NCI-H128 (cell line): ENCODE measurements at regions not wholly inside any gene's neighbourhood (a gene's known extent, or its start where the extent isn't known, plus 50 kb on each side); places are given as distances from the start of the nearest gene placed in this dataset.

Source experiments
- DNase-seq: peaks from one replicate; lab custom pipeline; 2025; ENCODE audit not compliant: unreplicated experiment; lab: John Stamatoyannopoulos, UW

DNA sequence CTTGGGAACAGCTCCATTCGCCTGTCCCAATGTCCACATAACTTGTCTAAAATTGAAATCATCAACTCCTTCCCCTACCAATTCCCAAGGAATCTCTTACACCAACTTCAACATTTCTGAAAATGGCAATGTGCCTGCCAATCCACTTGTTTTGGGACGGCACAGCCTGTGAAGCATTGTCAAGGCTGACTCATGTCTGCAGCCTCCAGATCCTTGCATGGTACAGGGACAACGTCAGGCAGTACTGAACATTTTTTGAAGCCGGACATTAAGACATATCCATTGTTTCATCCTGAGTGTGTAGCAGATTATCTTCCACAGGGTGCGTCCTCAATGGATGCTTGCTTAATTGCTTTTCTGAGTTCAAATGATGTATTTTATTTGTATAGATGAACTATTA, 794.1 kb downstream of the BCL11B start:
- no peak for DNase-seq

DNA sequence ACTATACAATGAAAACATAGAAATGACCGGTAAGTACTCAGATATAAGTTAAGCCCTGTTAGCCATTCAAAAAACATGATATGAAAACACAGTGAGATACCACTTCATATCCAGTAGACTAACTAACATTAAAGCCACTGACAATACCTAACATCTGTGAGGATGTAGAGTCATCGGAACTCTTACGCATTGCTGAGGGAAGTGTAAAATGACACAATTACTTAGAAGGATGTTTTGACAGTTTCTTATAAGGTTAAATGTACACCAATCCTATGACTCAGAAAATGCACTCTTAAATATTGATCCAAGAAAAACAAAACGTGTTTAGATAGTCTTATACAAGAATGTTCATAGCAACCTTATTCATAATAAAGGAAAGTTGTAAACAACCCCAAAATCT, 782.9 kb downstream of the BCL11B start:
- DNase-seq, result no peak

DNA sequence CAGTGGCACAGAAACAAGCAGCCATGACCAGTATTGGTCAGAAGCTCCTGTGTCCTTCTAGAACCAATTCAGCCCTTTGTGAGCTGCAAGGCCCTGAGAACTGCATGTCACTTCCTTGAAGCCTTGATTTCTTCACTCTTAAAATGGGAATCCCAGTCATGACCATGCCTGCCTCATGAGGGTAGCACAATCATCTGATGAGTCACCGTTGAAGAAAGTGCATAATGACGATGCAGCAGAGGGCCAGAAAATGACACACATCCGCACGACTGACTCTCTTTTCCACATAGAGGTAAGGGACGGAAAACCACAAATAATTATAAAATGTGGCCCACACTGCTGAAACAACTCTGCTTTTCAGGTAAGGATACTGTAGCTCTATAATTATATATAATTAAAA, 777.4 kb downstream of the BCL11B start:
- DNase-seq, result no peak

DNA sequence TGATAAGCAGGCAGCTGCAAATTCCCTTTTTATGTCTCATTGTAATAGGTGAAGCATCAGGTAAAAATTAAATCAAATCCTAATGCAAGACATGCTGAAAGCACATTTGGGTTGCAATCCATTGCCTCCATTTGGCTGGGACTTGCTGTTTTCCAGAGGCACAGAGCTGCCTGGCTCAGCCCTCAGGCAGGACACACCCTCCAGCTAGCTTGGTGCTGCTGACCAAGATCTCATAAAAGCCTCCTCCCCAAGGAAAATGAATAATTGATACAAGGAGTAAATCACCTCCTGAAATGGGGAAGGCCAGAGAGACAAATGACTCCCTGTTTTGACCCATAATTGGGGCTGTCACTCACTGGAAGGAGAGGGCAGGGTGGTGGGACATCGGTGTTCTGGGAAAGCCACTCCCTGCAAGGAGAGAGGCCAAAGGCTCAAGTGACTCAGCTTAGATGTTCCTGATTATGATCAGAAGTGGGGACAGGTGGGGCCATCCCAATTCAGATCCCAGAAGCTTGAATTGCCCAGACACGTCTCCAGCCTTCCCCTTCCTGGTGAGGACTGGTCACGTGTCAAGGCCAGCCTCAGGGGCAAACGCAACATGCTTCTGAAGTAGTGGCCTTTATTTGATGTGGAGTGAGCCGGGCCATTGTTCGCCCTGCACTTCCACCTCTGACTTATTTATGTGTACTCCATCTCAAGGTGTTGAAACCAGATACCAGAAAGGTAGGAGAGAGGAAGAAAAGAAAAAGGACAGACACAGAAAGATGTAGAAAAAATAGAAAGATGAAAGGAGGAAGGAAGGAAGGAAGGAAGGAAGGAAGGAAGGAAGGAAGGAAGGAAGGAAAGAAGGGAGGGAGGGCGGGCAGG, 773.7 kb downstream of the BCL11B start:
- no peak for DNase-seq

DNA sequence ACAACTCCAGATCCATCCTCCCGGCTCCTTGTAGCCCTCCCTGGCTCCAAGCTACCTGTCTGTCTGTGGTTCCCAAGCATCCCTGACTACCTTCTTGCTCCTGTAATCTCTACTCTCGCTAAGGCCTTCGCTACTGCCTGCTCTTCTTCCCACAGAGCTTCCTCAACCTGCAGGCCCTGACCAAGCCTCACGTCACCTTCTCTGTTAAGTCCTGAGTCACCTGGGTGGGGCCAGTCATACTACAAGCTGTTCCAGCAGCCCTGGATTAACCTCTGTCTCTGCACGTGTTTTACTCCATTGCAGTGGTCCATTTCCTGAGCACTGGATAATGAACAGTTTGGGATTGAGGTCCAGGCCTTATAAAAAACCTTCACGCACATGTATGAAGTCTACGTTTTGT, 770.7 kb downstream of the BCL11B start:
- no peak for DNase-seq

DNA sequence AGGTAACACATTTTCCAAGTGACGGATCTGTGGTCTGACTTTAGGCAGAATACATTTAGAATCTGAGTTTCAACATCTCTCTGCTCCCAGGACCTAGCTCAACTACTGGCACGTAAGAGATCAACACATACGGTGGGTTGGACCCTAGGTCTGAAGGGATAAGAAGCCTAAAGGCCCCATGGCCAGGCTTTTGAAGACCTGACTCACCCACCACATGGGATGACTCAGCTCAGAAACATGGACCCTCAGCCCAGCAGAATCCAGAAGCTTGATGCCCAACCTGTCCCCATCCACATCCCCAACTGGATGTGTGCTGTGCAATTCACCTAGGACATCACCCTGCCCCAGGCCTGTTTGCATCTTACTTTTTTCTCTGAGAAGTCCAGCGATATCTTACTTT, 770.2 kb downstream of the BCL11B start:
- DNase-seq, result no peak

DNA sequence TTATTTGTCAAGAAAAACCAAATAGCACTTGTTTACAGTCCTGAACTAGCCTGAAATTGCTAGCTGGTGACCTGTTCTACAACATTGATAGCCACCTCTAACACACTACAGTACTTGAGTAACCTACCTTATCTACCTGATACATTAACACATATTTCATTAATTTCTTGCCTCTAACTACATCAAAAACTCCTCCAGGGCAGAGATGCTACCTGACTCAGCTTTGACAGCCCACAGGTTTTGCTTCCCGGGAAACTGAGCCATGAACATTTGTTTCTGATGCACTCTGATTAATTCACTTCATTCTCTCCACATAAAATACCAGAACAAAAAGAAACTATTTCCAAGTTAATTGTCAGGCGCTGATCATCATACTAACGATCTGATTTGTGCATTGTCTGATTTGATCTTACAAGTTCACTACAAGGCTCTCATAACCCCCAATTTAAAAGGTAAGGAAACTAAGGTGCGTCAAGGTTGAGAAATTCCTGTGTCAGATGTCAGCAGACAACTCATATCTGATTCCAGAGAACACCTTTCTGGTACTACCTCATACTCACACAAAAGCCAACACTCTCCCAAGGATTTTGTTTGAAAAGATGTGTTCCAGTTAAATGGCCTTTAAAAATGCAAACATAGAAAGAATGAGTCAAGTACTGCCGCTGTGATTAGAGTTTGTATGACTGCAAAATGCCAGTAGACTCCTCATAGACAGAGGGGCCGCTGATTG, 768.7 kb downstream of the BCL11B start:
- DNase-seq, result no peak

DNA sequence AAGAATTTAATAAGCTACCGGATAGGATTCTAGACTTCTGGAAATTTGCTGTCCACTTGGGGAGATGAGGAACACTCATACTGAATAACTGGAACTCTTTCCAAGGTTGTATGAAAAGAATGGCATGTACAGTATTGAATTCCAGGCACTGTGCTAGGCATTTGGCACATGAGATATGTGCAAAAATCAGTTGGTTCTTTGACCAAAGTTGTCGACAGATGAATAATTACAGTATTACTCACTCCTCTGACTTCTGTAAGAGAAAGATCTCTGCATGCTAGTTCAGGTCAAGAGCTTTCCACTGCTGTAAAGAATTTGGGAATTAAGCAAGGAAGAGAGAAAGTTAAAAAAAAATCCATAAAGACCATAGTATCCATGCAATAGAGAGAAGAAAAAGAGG, 764.7 kb downstream of the BCL11B start:
- no peak for DNase-seq

DNA sequence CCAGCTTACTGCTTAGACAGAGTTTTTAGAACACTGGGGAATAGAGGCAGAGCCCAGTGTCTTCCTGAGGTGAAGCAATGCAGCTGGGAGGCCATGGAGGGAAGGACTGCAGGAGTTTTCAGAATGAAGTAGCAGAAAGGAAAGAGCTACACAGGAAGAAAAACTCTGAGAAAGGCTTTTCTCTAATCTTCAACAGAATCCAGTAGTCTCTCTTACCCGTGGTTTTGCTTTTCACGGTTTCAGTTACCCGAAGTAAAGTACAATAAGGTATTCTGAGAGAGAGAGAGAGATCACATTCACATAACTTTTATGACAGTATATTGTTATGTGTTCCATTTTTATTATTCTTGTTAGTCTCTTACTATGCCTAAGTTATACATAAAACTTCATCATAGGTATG, 761.6 kb downstream of the BCL11B start:
- DNase-seq, result no peak

DNA sequence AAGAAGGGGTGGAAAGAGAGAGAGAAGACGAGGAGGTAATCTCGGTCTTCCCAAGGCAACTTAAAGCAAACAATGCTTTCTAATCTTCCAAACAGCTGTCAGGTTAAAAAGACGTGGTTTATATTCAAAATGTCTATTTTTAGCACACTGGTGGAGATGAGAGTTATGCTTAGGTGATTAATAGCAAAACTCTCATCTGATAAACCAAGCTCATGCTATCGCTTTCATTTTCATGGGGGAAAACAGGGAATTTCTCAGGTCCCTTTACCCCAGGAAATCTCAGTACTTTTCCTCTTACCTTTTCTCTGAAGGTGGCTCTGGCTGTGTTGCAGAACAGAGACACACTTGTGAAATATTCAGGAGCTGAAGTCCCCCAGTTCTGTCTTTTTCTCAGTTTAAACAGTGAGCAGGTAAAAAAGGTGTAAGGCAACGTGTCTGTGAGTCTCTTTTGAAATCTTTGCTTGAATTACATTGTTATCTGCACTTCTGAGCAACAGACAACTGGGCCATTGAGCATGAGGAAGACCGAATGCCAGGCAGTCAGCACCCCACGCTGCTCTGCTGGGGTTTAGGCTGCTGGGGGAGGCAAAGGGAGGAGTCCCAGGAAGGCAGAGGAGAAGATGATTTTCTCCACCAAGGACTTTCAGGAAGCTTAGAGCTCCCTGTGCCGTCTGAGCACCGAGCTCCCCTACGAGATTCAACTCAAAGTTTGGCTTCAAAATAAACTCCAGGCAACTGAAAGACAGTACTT, 759.3 kb downstream of the BCL11B start:
- DNase-seq, result no peak

DNA sequence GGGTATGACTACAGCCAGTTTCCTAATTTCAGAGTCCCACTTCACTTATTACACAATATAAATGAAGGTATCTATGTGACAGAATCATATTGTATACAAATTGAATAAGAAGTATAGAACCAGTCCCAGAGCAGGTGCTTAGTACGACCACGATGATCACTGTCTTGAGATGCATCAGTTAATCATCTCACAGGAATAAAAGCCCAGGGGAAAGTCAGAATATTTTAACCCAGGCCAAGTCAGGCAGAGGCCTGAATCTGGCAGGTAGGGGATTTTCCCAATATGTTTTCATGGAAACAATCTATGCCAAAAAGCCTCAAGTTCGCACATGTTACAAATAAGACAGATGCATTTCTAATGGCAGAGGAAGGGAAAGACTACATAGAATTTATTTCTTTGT, 758.4 kb downstream of the BCL11B start:
- DNase-seq, result no peak

DNA sequence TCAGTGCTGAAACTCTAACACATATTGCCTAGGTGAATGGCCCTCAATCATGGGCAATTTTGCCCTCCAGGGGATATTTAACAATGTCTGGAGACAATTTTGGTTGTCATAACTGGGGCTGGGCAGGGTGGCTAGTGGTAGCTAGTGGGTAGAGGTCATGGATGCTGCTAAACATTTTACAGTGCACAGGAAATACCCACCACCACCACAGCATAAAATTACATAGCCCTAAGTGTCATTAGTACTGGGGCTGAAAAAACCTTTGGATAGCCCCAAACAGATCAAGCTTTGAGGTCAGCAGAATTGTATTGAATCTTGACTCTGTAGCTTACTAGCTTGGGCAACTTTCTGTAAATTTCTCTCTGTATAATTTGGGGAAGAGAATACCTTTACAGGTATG, 758.0 kb downstream of the BCL11B start:
- no peak for DNase-seq

DNA sequence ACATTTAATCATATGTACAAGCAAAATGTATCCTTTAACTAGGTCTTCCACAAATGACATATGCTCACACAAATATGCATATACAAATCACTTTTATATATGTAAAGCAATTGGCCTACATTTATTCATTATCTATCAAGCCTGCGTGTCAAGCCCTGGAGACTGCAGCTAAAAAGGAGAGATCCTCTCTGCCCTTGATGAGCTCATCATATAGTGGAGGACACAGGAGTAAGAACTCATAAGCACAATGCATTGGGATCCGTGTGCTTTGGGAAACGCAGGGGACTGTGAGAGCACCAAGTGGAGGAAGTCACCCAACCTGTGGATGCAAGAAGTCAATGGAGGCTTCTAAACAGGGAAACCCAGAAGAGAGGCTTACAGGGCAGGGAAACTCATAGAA, 735.7 kb downstream of the BCL11B start:
- no peak for DNase-seq

DNA sequence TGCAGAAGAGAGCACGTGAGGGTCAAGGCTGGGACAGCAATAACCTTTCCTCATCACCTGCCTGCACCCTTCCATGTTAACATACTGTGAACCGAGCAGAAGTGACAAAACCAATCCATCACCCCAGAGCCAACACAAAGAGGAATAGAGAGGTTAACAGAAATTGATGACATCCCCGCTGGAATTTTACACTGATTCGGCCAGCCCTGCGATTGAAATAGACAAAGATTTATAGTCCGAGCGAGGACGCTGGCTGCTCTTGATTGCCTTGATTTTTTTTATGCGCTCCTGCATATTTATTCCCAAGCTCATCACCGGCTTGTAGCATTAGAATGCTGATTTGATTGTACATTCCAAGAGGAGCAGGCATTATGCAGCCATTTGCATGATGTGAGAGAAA, 729.7 kb downstream of the BCL11B start:
- DNase-seq, result no peak

DNA sequence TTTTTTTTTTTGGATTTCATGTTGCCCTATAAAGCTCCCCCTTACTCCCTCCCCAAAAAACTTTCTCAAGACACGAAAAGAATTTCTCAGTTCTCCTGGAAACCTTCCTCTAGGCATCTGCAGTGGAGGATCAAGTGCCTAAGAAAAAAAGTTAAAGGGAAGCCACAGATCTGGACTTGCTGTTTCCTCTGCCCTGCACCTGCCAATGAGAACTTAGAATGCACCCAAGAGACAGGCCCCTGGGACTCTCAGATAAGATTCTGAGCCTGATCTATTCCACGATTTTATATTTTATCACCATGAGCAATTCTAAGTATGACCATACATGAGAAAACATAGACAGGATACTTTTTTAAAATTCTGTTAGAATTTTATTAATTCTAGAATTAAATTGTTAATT, 728.9 kb downstream of the BCL11B start:
- DNase-seq, result no peak

DNA sequence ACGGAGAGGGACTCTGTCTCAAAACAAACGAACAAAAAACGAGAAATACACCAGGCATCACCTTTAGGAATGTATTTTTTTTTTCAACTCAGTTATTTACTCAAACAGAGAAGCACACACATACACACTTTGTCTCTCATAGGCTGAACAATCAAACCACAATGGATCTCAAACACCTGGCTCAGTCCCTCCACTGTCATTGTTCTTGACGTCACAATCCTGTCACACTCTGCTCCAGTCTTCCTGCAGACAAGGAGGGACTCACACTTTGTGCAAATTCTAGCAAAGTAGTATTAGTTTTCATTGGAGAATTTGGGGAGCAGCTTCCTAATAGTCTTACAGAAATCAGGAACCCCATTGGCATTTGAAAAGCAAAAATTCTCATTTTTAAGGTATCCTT, 727.8 kb downstream of the BCL11B start:
- DNase-seq, result no peak

DNA sequence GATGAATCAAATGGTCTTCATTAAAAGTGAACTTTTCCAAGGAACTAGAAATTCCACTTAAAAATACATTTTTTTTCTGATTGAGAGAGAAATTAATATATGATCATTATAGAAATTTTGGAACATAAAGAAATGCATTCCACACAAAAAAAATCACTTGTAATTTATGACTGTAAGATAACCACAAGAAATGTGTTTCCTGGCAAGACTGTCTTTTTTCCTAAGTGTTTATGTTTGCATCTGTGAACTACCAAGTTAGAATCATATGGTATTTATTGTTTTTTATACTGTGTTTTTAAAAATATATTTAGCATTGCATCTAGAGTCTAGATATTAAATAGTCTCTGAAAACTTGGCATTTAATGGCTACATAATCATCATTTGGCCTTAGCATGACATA, 726.8 kb downstream of the BCL11B start:
- no peak for DNase-seq

DNA sequence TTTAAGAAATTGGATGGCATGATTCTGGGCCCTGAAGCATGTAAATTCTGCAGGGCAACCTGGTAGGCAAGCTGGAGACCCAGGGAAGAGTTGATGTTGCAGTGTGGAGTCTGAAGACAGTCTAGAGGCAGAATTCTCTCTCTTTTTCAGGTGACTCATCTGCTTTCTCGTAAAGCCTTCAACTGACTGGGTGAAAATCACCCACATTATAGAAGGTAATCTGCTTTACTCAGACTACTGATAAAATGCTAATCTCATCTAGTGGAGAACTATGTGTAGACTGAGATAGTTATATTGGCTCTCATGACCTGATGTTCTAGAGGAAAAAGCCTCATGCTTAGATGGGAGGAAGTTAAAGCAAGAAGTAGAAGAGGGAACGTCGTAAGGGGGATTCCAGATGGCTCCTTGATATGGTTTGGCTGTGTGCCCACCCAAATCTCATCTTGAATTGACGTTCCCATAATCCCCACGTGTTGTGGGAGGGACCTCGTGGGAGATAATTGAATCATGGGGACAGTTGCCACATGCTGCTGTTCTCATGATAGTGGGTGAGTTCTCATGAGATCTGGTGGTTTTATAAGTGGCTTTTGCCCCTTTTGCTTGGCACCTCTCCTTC, 723.8 kb downstream of the BCL11B start:
- DNase-seq, result no peak

DNA sequence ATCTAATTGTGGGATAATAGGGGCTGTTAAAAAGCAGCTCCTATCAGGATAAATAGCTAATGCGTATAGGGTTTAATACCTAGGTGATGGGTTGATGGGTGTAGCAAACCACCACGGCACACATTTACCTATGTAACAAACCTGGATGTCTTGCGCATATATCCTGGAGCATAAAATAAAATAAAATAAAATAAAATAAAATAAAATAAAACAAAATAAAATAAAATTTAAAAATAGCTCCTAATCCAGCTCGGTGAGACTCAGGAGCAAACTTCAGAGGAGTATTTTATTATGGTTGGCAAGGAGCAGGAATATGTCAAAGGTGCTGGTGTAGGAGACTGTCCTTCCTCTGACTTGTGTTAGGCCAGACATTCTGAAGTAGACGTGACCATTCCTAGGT, 721.0 kb downstream of the BCL11B start:
- DNase-seq, result no peak

DNA sequence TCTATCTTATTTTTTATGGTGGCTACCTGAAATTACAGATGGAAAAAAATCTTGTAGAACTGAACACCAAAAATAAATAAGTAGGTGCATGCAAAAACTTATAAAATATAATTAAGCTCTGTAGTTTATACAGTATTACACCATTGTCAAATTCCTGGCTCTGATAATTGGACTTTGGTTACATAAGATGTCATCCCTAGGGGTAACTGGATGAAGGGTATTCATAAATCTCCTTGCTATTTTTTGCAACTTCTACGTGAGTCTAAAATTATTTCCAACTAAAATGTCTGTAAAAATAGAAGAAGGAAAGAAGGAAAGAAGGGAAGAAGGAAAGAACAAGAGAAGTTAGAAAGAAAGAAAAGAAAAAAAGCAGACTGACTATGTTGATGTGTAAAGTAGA, 716.6 kb downstream of the BCL11B start:
- DNase-seq, result no peak

DNA sequence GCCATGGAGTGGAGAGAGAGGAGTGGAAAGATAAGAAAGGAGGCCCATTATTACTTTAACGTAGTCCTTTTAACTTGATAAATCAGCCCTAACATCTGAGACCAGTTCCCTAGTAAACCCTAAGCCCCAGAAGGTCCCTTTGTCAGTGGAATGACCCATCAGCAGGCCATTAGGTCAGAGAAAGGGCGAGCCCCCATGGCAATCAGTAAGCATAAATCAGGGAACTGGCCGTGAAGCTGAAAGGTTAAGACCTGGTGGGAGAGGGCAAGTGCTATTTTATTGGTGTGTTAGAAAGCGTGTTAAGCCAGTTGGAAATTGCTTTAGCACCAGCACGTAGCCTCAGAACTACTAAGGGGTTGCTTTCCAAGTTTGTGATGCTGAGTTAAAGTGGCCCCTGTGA, 708.0 kb downstream of the BCL11B start:
- DNase-seq, result no peak
